ENCODE measurements at regions not wholly inside any gene's neighbourhood (a gene's known extent, or its start where the extent isn't known, plus 50 kb on each side); places are given as distances from the start of the nearest gene placed in this dataset.

DNA sequence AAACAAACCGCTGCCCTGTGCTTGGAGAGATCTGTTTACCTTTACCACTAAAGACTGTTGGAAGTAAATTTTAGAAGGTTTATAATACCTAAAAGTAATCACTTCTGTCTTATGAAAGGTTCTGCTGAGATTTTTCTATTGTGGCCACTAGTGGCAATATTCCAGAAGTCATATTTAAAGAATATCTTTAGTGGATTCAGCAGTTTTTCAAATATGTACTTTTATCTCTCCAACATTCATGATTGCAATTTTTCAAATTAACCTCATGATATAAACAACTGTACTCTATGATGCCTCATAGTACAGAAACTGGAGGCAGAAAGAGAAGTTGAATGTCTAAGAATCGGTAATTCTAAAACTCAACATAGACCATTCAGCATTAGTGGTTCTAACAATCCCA lies 53.2 kb upstream of the USPL1 start:
- Histone ChIP-seq H3K4me2 (ENCODE audit: low read depth, low read length) (no peak overlapping the region), H3K4me3 (ENCODE audit: low read length) (no peak overlapping the region), H3K36me3 (replicated peaks; ENCODE audit: insufficient read depth, low read length) (no peaks in the 10 kb centered on the region), H3F3A (ENCODE audit: insufficient read depth, low read length) (0 out of 2 replicates have a peak, but pooled peaks cover 9% of the 10 kb centered on the region), H3K4me1 (ENCODE audit: low read length) (0 out of 2 replicates have a peak, but pooled peaks cover 4% of the 10 kb centered on the region), H3K9me2 (replicated peaks; ENCODE audit: insufficient read depth, low read length) (no peaks in the 10 kb centered on the region), H3K9me3 (replicated peaks; ENCODE audit: insufficient read depth, low read length) (no peaks in the 10 kb centered on the region), H3K27me3 (replicated peaks; ENCODE audit: insufficient read depth, low read length) (no peaks in the 10 kb centered on the region), H3K9ac (ENCODE audit: low read length) (no peak overlapping the region), H4K20me1 (ENCODE audit: insufficient read depth, low read length) (no peaks in the 10 kb centered on the region), H3K79me2 (ENCODE audit: low read length) (no peaks in the 10 kb centered on the region), H2AFZ (ENCODE audit: low read length) (no peak overlapping the region), H3K27ac (ENCODE audit: low read length) (no peak overlapping the region)
- TF ChIP-seq EZH2phosphoT487 (IDR thresholded peaks at IDR 0.05; ENCODE audit: low read length) (no peak), EZH2 (optimal IDR thresholded peaks at IDR 0.05; ENCODE audit: low read depth, low read length) (no peak)
- TF ChIP-seq, protein P1, sequence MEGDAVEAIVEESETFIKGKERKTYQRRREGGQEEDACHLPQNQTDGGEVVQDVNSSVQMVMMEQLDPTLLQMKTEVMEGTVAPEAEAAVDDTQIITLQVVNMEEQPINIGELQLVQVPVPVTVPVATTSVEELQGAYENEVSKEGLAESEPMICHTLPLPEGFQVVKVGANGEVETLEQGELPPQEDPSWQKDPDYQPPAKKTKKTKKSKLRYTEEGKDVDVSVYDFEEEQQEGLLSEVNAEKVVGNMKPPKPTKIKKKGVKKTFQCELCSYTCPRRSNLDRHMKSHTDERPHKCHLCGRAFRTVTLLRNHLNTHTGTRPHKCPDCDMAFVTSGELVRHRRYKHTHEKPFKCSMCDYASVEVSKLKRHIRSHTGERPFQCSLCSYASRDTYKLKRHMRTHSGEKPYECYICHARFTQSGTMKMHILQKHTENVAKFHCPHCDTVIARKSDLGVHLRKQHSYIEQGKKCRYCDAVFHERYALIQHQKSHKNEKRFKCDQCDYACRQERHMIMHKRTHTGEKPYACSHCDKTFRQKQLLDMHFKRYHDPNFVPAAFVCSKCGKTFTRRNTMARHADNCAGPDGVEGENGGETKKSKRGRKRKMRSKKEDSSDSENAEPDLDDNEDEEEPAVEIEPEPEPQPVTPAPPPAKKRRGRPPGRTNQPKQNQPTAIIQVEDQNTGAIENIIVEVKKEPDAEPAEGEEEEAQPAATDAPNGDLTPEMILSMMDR (IDR thresholded peaks at IDR 0.05; ENCODE audit: low read length), result no peak
- DNase-seq, result no peak

DNA sequence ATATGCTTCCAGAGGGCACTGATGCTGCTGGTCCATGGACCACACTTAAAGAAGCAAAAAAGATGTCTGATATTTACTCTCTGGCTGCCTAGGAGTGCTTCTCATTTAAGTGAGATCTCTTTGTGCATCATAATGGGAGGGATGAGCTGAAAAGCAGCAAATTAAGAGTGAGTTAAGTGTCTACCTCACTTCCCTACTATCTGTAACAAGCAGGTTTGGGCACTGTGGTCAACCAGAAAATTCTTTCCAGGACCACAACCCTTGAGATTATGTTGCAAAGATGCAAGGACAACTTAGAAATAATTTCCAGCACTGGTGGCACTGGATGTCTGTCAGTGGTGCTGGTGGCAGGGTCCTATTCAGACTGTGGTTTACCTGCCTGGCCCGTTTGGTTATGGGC lies 52.1 kb upstream of the USPL1 start:
- Histone ChIP-seq H3K79me2 (ENCODE audit: low read length) (no peaks in the 10 kb centered on the region), H3K27me3 (replicated peaks; ENCODE audit: insufficient read depth, low read length) (no peaks in the 10 kb centered on the region), H3K9me2 (replicated peaks; ENCODE audit: insufficient read depth, low read length) (no peaks in the 10 kb centered on the region), H3K4me2 (ENCODE audit: low read depth, low read length) (no peak overlapping the region), H2AFZ (ENCODE audit: low read length) (no peak overlapping the region), H4K20me1 (ENCODE audit: insufficient read depth, low read length) (no peaks in the 10 kb centered on the region), H3K27ac (ENCODE audit: low read length) (no peak overlapping the region), H3F3A (ENCODE audit: insufficient read depth, low read length) (0 out of 2 replicates have a peak, but pooled peaks cover 9% of the 10 kb centered on the region), H3K9me3 (replicated peaks; ENCODE audit: insufficient read depth, low read length) (no peaks in the 10 kb centered on the region), H3K4me1 (ENCODE audit: low read length) (0 out of 2 replicates have a peak, but pooled peaks cover 4% of the 10 kb centered on the region), H3K9ac (ENCODE audit: low read length) (no peak overlapping the region), H3K36me3 (replicated peaks; ENCODE audit: insufficient read depth, low read length) (no peaks in the 10 kb centered on the region), H3K4me3 (ENCODE audit: low read length) (no peak overlapping the region)
- no peak for TF ChIP-seq EZH2 (optimal IDR thresholded peaks at IDR 0.05; ENCODE audit: low read depth, low read length)
- TF ChIP-seq, protein P1 (IDR thresholded peaks at IDR 0.05; ENCODE audit: low read length), result no peak
- TF ChIP-seq EZH2phosphoT487 (IDR thresholded peaks at IDR 0.05; ENCODE audit: low read length), result no peak
- no peak for DNase-seq

DNA sequence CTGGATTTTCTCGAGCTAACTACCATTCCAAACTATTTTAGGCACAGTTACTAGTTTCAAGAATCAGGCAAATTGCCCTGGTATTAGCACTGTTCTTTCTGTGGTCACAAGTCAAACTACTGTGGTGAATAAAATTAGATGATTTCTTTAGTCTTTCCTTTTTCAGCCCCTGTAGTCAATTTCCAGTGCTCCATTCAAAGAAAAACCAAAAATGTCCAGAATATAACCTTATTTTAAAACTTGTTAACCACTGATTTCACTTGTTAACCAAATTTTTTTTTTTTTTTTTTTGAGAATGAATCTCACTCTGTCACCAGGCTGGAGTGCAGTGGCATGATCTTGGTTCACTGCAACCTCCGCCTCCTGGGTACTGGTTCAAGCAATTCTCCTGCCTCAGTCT lies 50.6 kb upstream of the USPL1 start:
- no peak overlapping the region for H2AFZ ChIP-seq (ENCODE audit: low read length)
- no peaks in the 10 kb centered on the region for H3K27me3 ChIP-seq (replicated peaks; ENCODE audit: insufficient read depth, low read length)
- no peaks in the 10 kb centered on the region for H4K20me1 ChIP-seq (ENCODE audit: insufficient read depth, low read length)
- no peaks in the 10 kb centered on the region for H3K9me2 ChIP-seq (replicated peaks; ENCODE audit: insufficient read depth, low read length)
- no peak overlapping the region for H3K4me3 ChIP-seq (ENCODE audit: low read length)
- peaks cover 7% of the 10 kb centered on the region; the same call in 1 of the 2 replicates for H3K4me1 ChIP-seq (ENCODE audit: low read length)
- 0 out of 2 replicates have a peak, but pooled peaks cover 9% of the 10 kb centered on the region for H3F3A ChIP-seq (ENCODE audit: insufficient read depth, low read length)
- no peaks in the 10 kb centered on the region for H3K9me3 ChIP-seq (replicated peaks; ENCODE audit: insufficient read depth, low read length)
- H3K79me2 ChIP-seq (ENCODE audit: low read length), result no peaks in the 10 kb centered on the region
- no peak overlapping the region for H3K9ac ChIP-seq (ENCODE audit: low read length)
- H3K4me2 ChIP-seq (ENCODE audit: low read depth, low read length), result peak overlapping the region; percentile 34; the same call in 1 of the 2 replicates
- TF ChIP-seq, protein P1 (IDR thresholded peaks at IDR 0.05; ENCODE audit: low read length), result no peak
- TF ChIP-seq EZH2phosphoT487 (IDR thresholded peaks at IDR 0.05; ENCODE audit: low read length) (no peak), EZH2 (optimal IDR thresholded peaks at IDR 0.05; ENCODE audit: low read depth, low read length) (no peak)
- H3K36me3 ChIP-seq (replicated peaks; ENCODE audit: insufficient read depth, low read length), result no peaks in the 10 kb centered on the region
- no peak overlapping the region for H3K27ac ChIP-seq (ENCODE audit: low read length)
- DNase-seq, result peak; percentile 25
